ENCODE measurements at regions not wholly inside any gene's neighbourhood (a gene's known extent, or its start where the extent isn't known, plus 50 kb on each side); places are given as distances from the start of the nearest gene placed in this dataset.
"Not testable (repeated sequence)": the region's sequence is repeated elsewhere in the genome, so short reads cannot be mapped to it uniquely, and the experiment has no call there.

DNA sequence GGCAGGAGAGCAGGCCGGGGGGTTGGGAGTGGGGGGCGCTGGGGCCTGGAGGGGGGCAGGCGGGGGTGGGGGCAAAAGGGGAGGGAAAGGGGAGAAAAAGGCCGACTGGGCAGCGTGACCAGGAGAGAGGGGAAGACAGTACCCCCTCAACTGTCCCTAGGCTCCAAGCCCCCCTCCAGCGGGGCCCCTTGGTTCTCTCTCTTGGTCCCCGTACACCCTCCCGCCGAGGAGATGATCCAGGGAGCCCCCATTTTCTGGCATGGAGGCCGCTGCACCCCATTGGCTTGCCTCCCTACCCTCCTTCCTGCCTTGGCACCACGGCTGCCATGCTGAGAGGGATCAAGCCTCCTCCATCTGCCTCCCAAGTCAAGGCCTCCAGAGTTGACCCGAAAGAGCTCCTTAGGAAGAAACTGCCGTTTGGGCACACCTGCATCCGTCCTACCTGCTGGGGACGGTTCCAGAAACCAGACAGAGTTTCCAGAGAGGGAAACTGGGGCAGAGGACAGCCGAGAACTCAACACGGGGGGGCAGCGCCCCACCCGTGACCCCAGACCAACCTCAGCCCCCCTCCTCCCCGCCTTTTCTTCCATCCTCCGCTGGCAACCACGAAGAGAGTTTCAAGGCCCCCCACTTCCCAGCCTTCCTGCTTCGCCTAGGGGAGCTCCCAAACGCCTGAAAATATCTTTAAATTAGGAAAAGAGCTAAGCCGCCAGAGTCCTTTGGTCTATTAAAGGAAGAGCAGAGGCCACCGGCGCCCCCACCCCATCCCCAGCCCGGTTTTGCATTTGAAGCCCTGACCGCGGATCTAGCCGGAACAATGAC, 155.9 kb downstream of the CRLF3 start:
- H3K4me3 ChIP-seq (ENCODE audit: low read depth, low read length, poor library complexity, severe bottlenecking); POLR2A ChIA-PET (ENCODE audit: low non-redundant PET); intact Hi-C loops (cut with micrococcal nuclease; ENCODE audit: unreplicated experiment); H3K4me1 ChIP-seq (ENCODE audit: insufficient read depth, low read length, poor library complexity, severe bottlenecking); DNase-seq (ENCODE audit: low spot score); BruUV-seq (replicated peaks); CTCF ChIA-PET; H3K36me3 ChIP-seq (ENCODE audit: insufficient read depth, low read length, poor library complexity, severe bottlenecking); H3K9me3 ChIP-seq (ENCODE audit: low read depth, low read length, poor library complexity, severe bottlenecking); H3K27me3 ChIP-seq (replicated peaks; ENCODE audit: insufficient read depth, low read depth, low read length, poor library complexity); H3K27ac ChIP-seq (ENCODE audit: low read depth, low read length, poor library complexity, severe bottlenecking): not testable (repeated sequence)

DNA sequence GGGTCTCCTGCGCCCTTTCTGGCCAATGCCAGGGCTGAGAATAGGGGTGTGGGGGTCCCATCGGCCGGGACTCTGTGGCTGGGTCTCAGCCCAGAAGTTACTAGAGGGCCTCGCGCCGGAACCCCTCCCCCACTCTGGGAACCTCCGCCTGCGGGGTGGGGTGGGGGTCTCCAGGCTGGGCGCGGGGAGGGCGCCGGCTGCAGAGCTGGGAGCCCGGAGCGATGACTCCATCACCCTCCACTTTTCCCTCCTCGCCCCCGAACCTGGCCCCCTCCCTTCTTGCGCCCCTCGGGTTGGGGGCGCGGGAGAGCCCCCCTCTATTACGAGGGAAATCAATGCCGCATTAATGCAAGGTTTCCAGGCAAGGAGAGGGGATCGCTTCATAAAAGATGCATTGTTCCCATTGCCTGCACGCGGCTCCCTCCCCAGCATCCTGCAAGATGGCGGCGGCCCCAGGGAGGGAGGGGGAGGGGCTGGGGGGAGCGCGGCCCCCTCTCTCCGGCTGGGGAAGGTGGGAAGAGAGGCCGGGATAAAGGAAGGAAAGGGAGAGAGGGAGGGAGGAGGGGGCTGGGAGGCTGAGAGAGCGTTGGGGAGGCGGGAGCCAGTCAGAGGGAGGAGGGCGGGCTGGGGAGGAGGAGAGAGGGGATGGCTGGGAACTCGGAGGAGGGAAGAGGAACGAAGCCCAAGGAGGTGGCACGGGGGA, 156.7 kb downstream of the CRLF3 start:
- CTCF ChIA-PET; BruUV-seq (replicated peaks); H3K27ac ChIP-seq (ENCODE audit: low read depth, low read length, poor library complexity, severe bottlenecking); POLR2A ChIA-PET (ENCODE audit: low non-redundant PET); H3K36me3 ChIP-seq (ENCODE audit: insufficient read depth, low read length, poor library complexity, severe bottlenecking); intact Hi-C loops (cut with micrococcal nuclease; ENCODE audit: unreplicated experiment); H3K4me1 ChIP-seq (ENCODE audit: insufficient read depth, low read length, poor library complexity, severe bottlenecking); H3K27me3 ChIP-seq (replicated peaks; ENCODE audit: insufficient read depth, low read depth, low read length, poor library complexity); H3K9me3 ChIP-seq (ENCODE audit: low read depth, low read length, poor library complexity, severe bottlenecking): not testable (repeated sequence)
- peak; percentile 84 for DNase-seq (ENCODE audit: low spot score)
- H3K4me3 ChIP-seq (ENCODE audit: low read depth, low read length, poor library complexity, severe bottlenecking), result peak overlapping the region; percentile 32

DNA sequence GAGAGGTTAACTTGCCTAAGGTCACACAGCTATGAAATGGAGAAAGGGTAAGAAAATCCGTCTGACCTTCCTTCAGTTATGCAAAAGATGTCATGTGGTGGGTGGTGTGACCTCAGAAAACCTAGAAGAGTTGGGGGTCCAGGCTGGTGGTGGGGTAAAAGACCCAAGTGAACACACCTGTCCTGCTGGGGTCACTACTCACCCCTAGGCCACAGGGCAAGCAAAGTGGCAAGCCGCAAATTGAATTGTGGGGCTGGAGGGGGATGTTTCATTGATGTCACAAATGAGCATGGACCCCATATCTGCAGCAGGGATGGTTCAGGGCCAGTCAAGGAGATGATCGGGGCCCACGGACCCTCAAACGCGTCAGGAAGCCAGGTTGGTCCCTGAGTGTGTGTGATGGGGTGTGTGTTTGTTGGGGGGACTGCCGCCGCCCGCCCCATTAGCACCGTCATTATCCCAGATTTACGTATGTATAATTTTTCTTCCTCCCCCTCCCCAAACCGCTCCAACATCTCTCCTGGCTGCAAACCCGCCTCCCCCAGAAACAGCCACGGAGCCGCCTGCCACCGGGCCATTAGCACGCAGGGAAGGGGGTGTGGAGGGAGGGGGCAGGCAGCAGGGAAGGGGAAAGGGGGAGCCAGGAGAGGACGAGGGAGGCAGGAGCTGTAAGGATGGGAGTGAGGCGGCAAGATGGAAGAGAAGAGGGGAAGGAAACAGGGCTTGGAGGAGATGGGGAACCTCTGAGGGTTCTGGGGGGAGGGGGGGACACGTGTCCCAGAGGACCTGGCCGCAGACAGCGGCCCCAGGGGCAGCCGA, 157.4 kb downstream of the CRLF3 start:
- DNase-seq (ENCODE audit: low spot score); CTCF ChIA-PET; POLR2A ChIA-PET (ENCODE audit: low non-redundant PET); H3K27me3 ChIP-seq (replicated peaks; ENCODE audit: insufficient read depth, low read depth, low read length, poor library complexity); H3K36me3 ChIP-seq (ENCODE audit: insufficient read depth, low read length, poor library complexity, severe bottlenecking); intact Hi-C loops (cut with micrococcal nuclease; ENCODE audit: unreplicated experiment); H3K27ac ChIP-seq (ENCODE audit: low read depth, low read length, poor library complexity, severe bottlenecking); H3K9me3 ChIP-seq (ENCODE audit: low read depth, low read length, poor library complexity, severe bottlenecking); H3K4me1 ChIP-seq (ENCODE audit: insufficient read depth, low read length, poor library complexity, severe bottlenecking): not testable (repeated sequence)
- H3K4me3 ChIP-seq (ENCODE audit: low read depth, low read length, poor library complexity, severe bottlenecking), result peak overlapping the region; percentile 32
- BruUV-seq (replicated peaks), result TSS peak; percentile 93

DNA sequence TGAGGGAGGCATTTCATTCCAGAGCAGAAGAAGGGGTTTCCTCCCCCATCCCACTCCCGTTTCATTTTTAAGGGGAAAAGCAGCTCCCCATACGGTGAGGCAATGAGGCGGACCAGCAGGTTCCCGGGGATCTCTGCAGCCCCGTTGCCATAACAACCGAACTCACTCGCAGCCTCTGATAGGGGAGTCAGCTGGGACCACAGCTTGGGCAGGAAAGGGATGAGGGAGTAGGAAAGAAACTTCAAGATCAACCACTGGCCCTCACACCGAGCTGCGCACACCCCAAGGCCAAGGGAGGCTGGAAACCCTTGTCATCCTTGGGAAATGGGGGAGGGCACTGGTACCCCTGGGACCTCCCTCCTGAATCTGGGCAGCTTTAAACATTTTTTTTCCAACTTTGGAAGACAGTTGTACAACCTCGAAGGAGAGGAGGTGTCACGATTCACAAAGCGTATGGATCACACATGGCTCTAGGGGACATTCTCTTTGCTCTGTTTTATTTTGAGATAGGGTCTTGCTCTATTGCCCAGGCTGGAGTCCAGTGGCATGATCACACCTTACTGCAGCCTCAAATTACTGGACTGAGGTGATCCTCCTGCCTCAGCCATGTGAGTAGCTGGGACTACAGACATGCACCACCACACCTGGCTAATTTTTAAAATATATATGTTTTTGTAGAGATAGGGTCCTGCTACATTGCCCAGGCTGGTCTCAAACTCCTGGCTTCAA, 160.6 kb downstream of the CRLF3 start:
- H3K36me3 ChIP-seq (ENCODE audit: insufficient read depth, low read length, poor library complexity, severe bottlenecking); BruUV-seq (replicated peaks); H3K27me3 ChIP-seq (replicated peaks; ENCODE audit: insufficient read depth, low read depth, low read length, poor library complexity); H3K9me3 ChIP-seq (ENCODE audit: low read depth, low read length, poor library complexity, severe bottlenecking); H3K27ac ChIP-seq (ENCODE audit: low read depth, low read length, poor library complexity, severe bottlenecking); H3K4me1 ChIP-seq (ENCODE audit: insufficient read depth, low read length, poor library complexity, severe bottlenecking); CTCF ChIA-PET; H3K4me3 ChIP-seq (ENCODE audit: low read depth, low read length, poor library complexity, severe bottlenecking); intact Hi-C loops (cut with micrococcal nuclease; ENCODE audit: unreplicated experiment); POLR2A ChIA-PET (ENCODE audit: low non-redundant PET): not testable (repeated sequence)
- DNase-seq (ENCODE audit: low spot score), result peak; percentile 7

DNA sequence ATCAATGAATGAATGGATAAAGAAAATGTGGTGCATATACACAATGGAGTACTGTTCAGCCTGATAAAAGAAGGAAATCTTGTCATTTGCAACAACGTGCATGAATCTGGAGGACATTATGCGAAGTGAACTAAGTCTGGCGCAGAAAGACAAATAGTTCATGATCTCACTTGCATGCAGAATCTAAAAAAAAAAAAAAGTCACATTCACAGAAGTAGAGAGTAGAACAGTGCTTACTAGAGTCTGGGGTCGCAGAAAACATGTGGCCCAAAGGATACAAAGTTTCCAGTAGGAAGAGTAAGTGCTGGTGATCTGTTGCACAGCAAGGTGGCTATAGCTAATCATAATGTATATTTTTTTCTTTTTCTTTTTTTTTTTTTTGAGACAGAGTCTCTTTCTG, 167.3 kb downstream of the CRLF3 start:
- POLR2A ChIA-PET (ENCODE audit: low non-redundant PET); H3K36me3 ChIP-seq (ENCODE audit: insufficient read depth, low read length, poor library complexity, severe bottlenecking); intact Hi-C loops (cut with micrococcal nuclease; ENCODE audit: unreplicated experiment); BruUV-seq (replicated peaks); H3K4me3 ChIP-seq (ENCODE audit: low read depth, low read length, poor library complexity, severe bottlenecking); DNase-seq (ENCODE audit: low spot score); H3K27ac ChIP-seq (ENCODE audit: low read depth, low read length, poor library complexity, severe bottlenecking); H3K4me1 ChIP-seq (ENCODE audit: insufficient read depth, low read length, poor library complexity, severe bottlenecking); H3K9me3 ChIP-seq (ENCODE audit: low read depth, low read length, poor library complexity, severe bottlenecking); H3K27me3 ChIP-seq (replicated peaks; ENCODE audit: insufficient read depth, low read depth, low read length, poor library complexity); CTCF ChIA-PET: not testable (repeated sequence)

DNA sequence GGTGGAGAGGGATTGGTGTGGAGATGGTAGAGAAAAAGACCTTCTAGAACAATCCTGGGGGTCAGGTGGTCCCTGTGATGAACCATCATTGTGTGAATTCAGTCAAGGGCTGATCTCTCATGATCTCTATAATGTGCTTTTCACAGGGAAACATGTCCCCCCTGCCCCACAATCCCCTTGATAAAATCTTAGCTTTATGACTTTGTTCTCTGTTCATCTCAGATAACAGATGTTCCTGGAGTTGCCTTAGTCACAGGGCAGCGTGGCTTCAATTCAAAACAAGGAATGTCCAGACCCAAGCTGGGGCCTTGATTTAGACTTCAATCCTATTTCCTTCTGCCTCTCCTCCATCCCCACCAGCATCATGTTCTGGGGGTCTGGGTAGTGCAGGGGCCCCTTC, 171.5 kb downstream of the CRLF3 start:
- H3K4me3 ChIP-seq (ENCODE audit: low read depth, low read length, poor library complexity, severe bottlenecking); H3K27me3 ChIP-seq (replicated peaks; ENCODE audit: insufficient read depth, low read depth, low read length, poor library complexity); POLR2A ChIA-PET (ENCODE audit: low non-redundant PET); CTCF ChIA-PET; DNase-seq (ENCODE audit: low spot score); H3K36me3 ChIP-seq (ENCODE audit: insufficient read depth, low read length, poor library complexity, severe bottlenecking); intact Hi-C loops (cut with micrococcal nuclease; ENCODE audit: unreplicated experiment); H3K4me1 ChIP-seq (ENCODE audit: insufficient read depth, low read length, poor library complexity, severe bottlenecking); H3K27ac ChIP-seq (ENCODE audit: low read depth, low read length, poor library complexity, severe bottlenecking); H3K9me3 ChIP-seq (ENCODE audit: low read depth, low read length, poor library complexity, severe bottlenecking); BruUV-seq (replicated peaks): not testable (repeated sequence)

DNA sequence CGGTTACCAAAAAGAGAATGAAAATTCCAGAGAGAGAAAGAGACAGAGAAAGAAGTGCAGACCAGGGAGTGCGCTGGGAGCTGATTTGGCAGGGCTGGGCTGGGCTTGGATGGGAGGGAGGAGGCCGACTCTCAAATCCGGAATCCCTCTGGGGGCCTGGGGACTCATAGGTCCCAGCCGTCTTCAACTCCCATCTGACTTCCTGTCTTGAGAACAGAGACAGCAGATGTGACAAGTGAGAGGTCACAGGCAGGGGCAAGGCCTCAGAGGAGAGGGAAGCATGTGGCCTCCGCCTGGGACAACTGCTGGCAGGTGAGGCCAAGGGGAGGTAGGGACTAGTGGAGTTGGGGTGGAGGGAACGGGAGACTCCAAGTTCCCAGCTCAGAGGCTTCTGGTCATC, 172.9 kb downstream of the GOSR1 start:
- H3K36me3 ChIP-seq (ENCODE audit: insufficient read depth, low read length, poor library complexity, severe bottlenecking); BruUV-seq (replicated peaks); H3K9me3 ChIP-seq (ENCODE audit: low read depth, low read length, poor library complexity, severe bottlenecking); DNase-seq (ENCODE audit: low spot score); CTCF ChIA-PET; POLR2A ChIA-PET (ENCODE audit: low non-redundant PET); H3K27me3 ChIP-seq (replicated peaks; ENCODE audit: insufficient read depth, low read depth, low read length, poor library complexity); H3K4me1 ChIP-seq (ENCODE audit: insufficient read depth, low read length, poor library complexity, severe bottlenecking); intact Hi-C loops (cut with micrococcal nuclease; ENCODE audit: unreplicated experiment); H3K27ac ChIP-seq (ENCODE audit: low read depth, low read length, poor library complexity, severe bottlenecking); H3K4me3 ChIP-seq (ENCODE audit: low read depth, low read length, poor library complexity, severe bottlenecking): not testable (repeated sequence)

Data from A673 (cell line).